GM06990 (cell line): ENCODE measurements at regions not wholly inside any gene's neighbourhood (a gene's known extent, or its start where the extent isn't known, plus 50 kb on each side); places are given as distances from the start of the nearest gene placed in this dataset.
"Not testable (repeated sequence)": the region's sequence is repeated elsewhere in the genome, so short reads cannot be mapped to it uniquely, and the experiment has no call there.

Source experiments
- DNase-seq: peaks from one replicate; pipeline ENCODE4 v3.0.0-alpha.2; 2011; ENCODE audit not compliant: insufficient read length; ENCODE audit errors: extremely low read depth
- H3K27me3 ChIP-seq: replicated peaks from 2 replicates; pipeline ENCODE4 v1.6.0; 2011; ENCODE audit warnings: low read length; ENCODE audit not compliant: control insufficient read depth, insufficient read depth
- H3K36me3 ChIP-seq: 2 replicates; pipeline ENCODE4 v1.5.1; 2011; ENCODE audit warnings: low read length; ENCODE audit not compliant: control insufficient read depth, insufficient read depth
- H3K4me3 ChIP-seq: replicated peaks from 2 replicates; pipeline ENCODE4 v1.5.1; 2011; ENCODE audit warnings: low read depth, mild to moderate bottlenecking, control low read depth, low read length
- CTCF ChIP-seq: IDR thresholded peaks from 2 replicates; pipeline ENCODE4 v1.5.1; 2011; ENCODE audit warnings: low read length, control low read depth, mild to moderate bottlenecking, inconsistent platforms; ENCODE audit not compliant: insufficient read depth, poor library complexity, severe bottlenecking

DNA sequence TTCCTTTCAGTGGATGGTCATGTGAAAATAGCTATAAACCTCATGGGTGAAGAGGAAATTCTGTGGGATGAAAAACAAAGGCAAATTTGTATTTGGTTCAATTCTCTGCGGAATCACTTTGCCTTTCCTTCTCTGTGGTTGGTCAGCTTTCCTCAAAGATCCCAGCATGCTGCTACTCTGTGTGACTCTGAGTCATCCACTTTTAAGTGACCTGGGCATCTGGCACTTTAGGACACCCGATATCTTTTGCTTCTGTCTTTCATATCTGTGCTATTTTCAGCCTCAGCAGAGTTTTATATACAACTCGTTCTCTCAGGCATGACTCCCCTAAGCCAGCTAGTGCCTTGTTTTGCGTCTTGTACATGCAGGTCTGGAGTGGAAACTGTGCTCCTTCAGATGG is 217.0 kb upstream of the PIEZO2 start:
- H3K27me3 ChIP-seq = no peaks in the 10 kb centered on the region
- no peak for TF ChIP-seq CTCF
- DNase-seq = no peak
- H3K36me3 ChIP-seq = no peaks in the 10 kb centered on the region
- H3K4me3 ChIP-seq = no peak overlapping the region

GRCh38 chr18:11362856-11363255 is 213.5 kb upstream of the PIEZO2 start:
- DNase-seq = no peak
- no peak for TF ChIP-seq CTCF
- no peaks in the 10 kb centered on the region for H3K27me3 ChIP-seq
- no peak overlapping the region for H3K4me3 ChIP-seq
- H3K36me3 ChIP-seq = no peaks in the 10 kb centered on the region

GRCh38 chr18:11361862-11362261 is 212.5 kb upstream of the PIEZO2 start:
- not testable (repeated sequence) for H3K4me3 ChIP-seq, H3K27me3 ChIP-seq, DNase-seq, H3K36me3 ChIP-seq

- Histone ChIP-seq H3K4me3 (no peak overlapping the region), H3K36me3 (no peaks in the 10 kb centered on the region), H3K27me3 (no peaks in the 10 kb centered on the region)
- no peak for DNase-seq
- no peak for TF ChIP-seq CTCF
These were observed 208.3 kb upstream of the PIEZO2 start for GRCh38 chr18:11357678-11358077.

DNA sequence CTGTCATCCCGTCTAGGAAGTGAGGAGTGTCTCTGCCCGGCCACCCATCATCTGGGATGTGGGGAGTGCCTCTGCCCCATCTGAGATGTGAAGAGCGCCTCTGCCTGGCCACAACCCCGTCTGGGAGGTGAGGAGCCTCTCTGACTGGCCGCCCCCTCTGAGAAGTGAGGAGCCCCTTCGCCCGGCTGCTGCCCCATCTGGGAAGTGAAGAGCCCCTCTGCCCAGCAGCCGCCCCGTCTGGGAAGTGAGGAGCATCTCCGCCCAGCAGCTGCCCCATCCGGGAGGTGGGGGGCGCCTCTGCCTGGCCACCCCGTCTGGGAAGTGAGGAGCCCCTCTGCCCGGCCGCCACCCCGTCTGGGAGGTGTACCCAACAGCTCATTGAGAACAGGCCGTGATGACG is 195.2 kb upstream of the PIEZO2 start:
- not testable (repeated sequence) for H3K27me3 ChIP-seq, DNase-seq, H3K4me3 ChIP-seq, H3K36me3 ChIP-seq

DNA sequence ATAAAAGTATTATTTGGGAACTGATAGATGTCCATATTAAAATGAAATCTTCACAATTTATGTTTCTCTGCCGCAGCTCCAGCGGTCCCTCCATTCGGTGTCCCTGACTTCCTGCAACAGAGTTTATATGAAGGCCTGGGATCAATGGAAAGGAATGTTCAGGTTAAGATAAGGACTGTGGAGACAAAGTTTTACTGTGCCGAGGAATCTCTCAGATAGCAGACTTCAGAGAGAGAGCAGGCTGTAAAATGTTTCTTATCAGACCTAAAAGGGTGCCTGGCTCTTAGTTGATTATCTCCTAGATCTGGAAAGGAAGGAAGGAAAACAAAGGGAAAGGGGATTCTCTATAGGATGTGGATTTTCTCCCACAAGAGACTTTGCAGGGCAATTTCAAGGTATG is 193.7 kb upstream of the PIEZO2 start:
- H3K4me3 ChIP-seq = no peak overlapping the region
- no peaks in the 10 kb centered on the region for H3K27me3 ChIP-seq
- TF ChIP-seq CTCF = no peak
- no peak for DNase-seq
- H3K36me3 ChIP-seq = no peaks in the 10 kb centered on the region

- not testable (repeated sequence) for H3K4me3 ChIP-seq, H3K36me3 ChIP-seq, H3K27me3 ChIP-seq, DNase-seq
These were observed 192.7 kb upstream of the PIEZO2 start for GRCh38 chr18:11342115-11342514.
